Endodermal cell (in vitro differentiated cells): ENCODE measurements at regions not wholly inside any gene's neighbourhood (a gene's known extent, or its start where the extent isn't known, plus 50 kb on each side); places are given as distances from the start of the nearest gene placed in this dataset.
A peak's percentile ranks its signal among the peaks of the same experiment; 100 is the strongest.

Experiments
- DNase-seq: peaks from one replicate; pipeline ENCODE4 v3.0.0-alpha.2; 2017
- H3K27ac ChIP-seq: 2 replicates; pipeline ENCODE4 v1.5.1; 2013; ENCODE audit warnings: mild to moderate bottlenecking, low read depth, low read length, moderate library complexity
- H3K27me3 ChIP-seq: 2 replicates; pipeline ENCODE4 v1.6.1; 2013; ENCODE audit warnings: mild to moderate bottlenecking, low read length, moderate library complexity; ENCODE audit not compliant: insufficient read depth, control insufficient read depth, poor library complexity, severe bottlenecking
- H3K36me3 ChIP-seq: 2 replicates; pipeline ENCODE4 v1.7.0; 2013; ENCODE audit warnings: mild to moderate bottlenecking, low read length, moderate library complexity; ENCODE audit not compliant: control insufficient read depth, insufficient read depth
- H3K4me1 ChIP-seq: one replicate; pipeline ENCODE4 v1.7.0; 2013; ENCODE audit warnings: low read length; ENCODE audit not compliant: control insufficient read depth, insufficient read depth
- H3K4me3 ChIP-seq: 2 replicates; pipeline ENCODE4 v1.5.1; 2013; ENCODE audit warnings: mild to moderate bottlenecking, low read length, moderate library complexity
- H3K9ac ChIP-seq: 2 replicates; pipeline ENCODE4 v1.6.1; 2013; ENCODE audit warnings: mild to moderate bottlenecking, low read length, moderate library complexity; ENCODE audit not compliant: poor library complexity, severe bottlenecking; ENCODE audit errors: extremely low read depth
- H3K9me3 ChIP-seq: 2 replicates; pipeline ENCODE4 v1.6.1; 2013; ENCODE audit warnings: mild to moderate bottlenecking, low read length, moderate library complexity; ENCODE audit not compliant: control insufficient read depth
- H3K27ac Mint-ChIP-seq: 2 replicates; pipeline ENCODE4 v1.8.0; 2020; ENCODE audit warnings: mixed read lengths
- H3K27me3 Mint-ChIP-seq: 2 replicates; pipeline ENCODE4 v1.8.0; 2021; ENCODE audit warnings: mild to moderate bottlenecking, mixed read lengths; ENCODE audit not compliant: insufficient read depth
- H3K36me3 Mint-ChIP-seq: 2 replicates; pipeline ENCODE4 v1.8.0; 2020; ENCODE audit warnings: low read depth, mixed read lengths
- H3K4me1 Mint-ChIP-seq: 2 replicates; pipeline ENCODE4 v1.8.0; 2020; ENCODE audit warnings: mixed read lengths
- H3K4me3 Mint-ChIP-seq: 2 replicates; pipeline ENCODE4 v1.8.0; 2020; ENCODE audit warnings: mild to moderate bottlenecking, moderate library complexity, mixed read lengths
- H3K9me3 Mint-ChIP-seq: 2 replicates; pipeline ENCODE4 v1.8.0; 2020; ENCODE audit warnings: mild to moderate bottlenecking, mixed read lengths
- CTCF ChIP-seq: fragments of 200-600 bp; sonication (generic); conservative IDR thresholded peaks from 2 replicates; pipeline ENCODE4 v1.5.0; 2021; ENCODE audit warnings: antibody characterized with exemption, mild to moderate bottlenecking
- WGBS, 2 experiments: methylation state at CpG; one replicate each; pipeline versions ENCODE4 v1.1.5 to v1.1.7; 2013; ENCODE audit warnings: missing lambda C conversion rate in 2 of 2, mixed read lengths in 1 of 2; ENCODE audit not compliant: insufficient coverage in 1 of 2, insufficient read length in 1 of 2; 5-methylcytosine and 5-hydroxymethylcytosine counted together

GRCh38 chr20:6703656-6704055 is 63.8 kb upstream of the BMP2 start:
- H3K27ac Mint-ChIP-seq = peak overlapping the region; percentile 50
- H3K4me3 ChIP-seq = no peak overlapping the region
- H3K4me3 Mint-ChIP-seq = no peak overlapping the region
- no peaks in the 10 kb centered on the region for H3K27me3 ChIP-seq
- peaks cover 72% of the 10 kb centered on the region for H3K4me1 Mint-ChIP-seq
- H3K9me3 ChIP-seq = no peaks in the 10 kb centered on the region
- no peaks in the 10 kb centered on the region for H3K36me3 ChIP-seq
- H3K27ac ChIP-seq = no peak overlapping the region
- H3K36me3 Mint-ChIP-seq = no peaks in the 10 kb centered on the region
- no peak overlapping the region for H3K9ac ChIP-seq
- H3K9me3 Mint-ChIP-seq = no peaks in the 10 kb centered on the region
- TF ChIP-seq CTCF = no peak
- peaks cover 47% of the 10 kb centered on the region for H3K4me1 ChIP-seq
- DNase-seq = no peak
- H3K27me3 Mint-ChIP-seq = no peaks in the 10 kb centered on the region

GRCh38 chr20:6703047-6703446 is 64.4 kb upstream of the BMP2 start:
- no peak for TF ChIP-seq CTCF
- Mint-ChIP-seq H3K36me3 (no peaks in the 10 kb centered on the region), H3K4me3 (no peak overlapping the region), H3K4me1 (peaks cover 72% of the 10 kb centered on the region), H3K9me3 (no peaks in the 10 kb centered on the region), H3K27ac (peak overlapping the region; percentile 16), H3K27me3 (no peaks in the 10 kb centered on the region)
- 87 to 90% methylated on average over 3 of the region's 3 CpGs for WGBS, 2 experiments
- peaks cover 48% of the 10 kb centered on the region for H3K4me1 ChIP-seq
- DNase-seq = no peak
- no peak overlapping the region for H3K27ac ChIP-seq
- H3K9ac ChIP-seq = no peak overlapping the region
- H3K36me3 ChIP-seq = no peaks in the 10 kb centered on the region
- no peaks in the 10 kb centered on the region for H3K9me3 ChIP-seq
- no peak overlapping the region for H3K4me3 ChIP-seq
- no peaks in the 10 kb centered on the region for H3K27me3 ChIP-seq

GRCh38 chr20:6702144-6702543 is 65.3 kb upstream of the BMP2 start:
- H3K4me3 Mint-ChIP-seq = no peak overlapping the region
- H3K27me3 ChIP-seq = no peaks in the 10 kb centered on the region
- no peak overlapping the region for H3K27ac Mint-ChIP-seq
- peaks cover 72% of the 10 kb centered on the region for H3K4me1 Mint-ChIP-seq
- H3K36me3 Mint-ChIP-seq = no peaks in the 10 kb centered on the region
- no peak for DNase-seq
- peaks cover 53% of the 10 kb centered on the region for H3K4me1 ChIP-seq
- H3K4me3 ChIP-seq = no peak overlapping the region
- H3K36me3 ChIP-seq = no peaks in the 10 kb centered on the region
- no peaks in the 10 kb centered on the region for H3K9me3 ChIP-seq
- no peaks in the 10 kb centered on the region for H3K9me3 Mint-ChIP-seq
- no peak overlapping the region for H3K9ac ChIP-seq
- H3K27me3 Mint-ChIP-seq = no peaks in the 10 kb centered on the region
- H3K27ac ChIP-seq = no peak overlapping the region
- TF ChIP-seq CTCF = no peak
